Endothelial cell of umbilical vein (primary cell): ENCODE measurements at regions not wholly inside any gene's neighbourhood (a gene's known extent, or its start where the extent isn't known, plus 50 kb on each side); places are given as distances from the start of the nearest gene placed in this dataset.

Experiments used
- CTCF ChIP-seq, 2 donors: IDR thresholded peaks; 1 replicate in 1 of 2; 2 replicates in 1 of 2; pipeline ENCODE4 v1.5.1; 2011; ENCODE audit warnings: low read length in 2 of 2, mild to moderate bottlenecking in 2 of 2, moderate library complexity in 2 of 2, control low read depth in 1 of 2, inconsistent platforms in 1 of 2, low read depth in 1 of 2; ENCODE audit not compliant: insufficient read depth in 1 of 2; ENCODE audit errors: extremely low read depth in 1 of 2
- EZH2 ChIP-seq: IDR thresholded peaks from 2 replicates; pipeline ENCODE4 v1.6.1; 2012; ENCODE audit warnings: borderline replicate concordance, low read depth, mild to moderate bottlenecking, moderate library complexity, low read length, inconsistent platforms; ENCODE audit not compliant: severe bottlenecking
- FOS ChIP-seq: IDR thresholded peaks from 2 replicates; pipeline ENCODE4 v1.6.1; 2011; ENCODE audit warnings: mild to moderate bottlenecking, low read length, moderate library complexity, borderline replicate concordance; ENCODE audit not compliant: insufficient read depth
- GATA2 ChIP-seq: IDR thresholded peaks from 2 replicates; pipeline ENCODE4 v1.7.0; 2011; ENCODE audit warnings: low read depth, mild to moderate bottlenecking, moderate library complexity, mixed read lengths, low read length; ENCODE audit not compliant: insufficient read length, insufficient read depth
- JUN ChIP-seq: IDR thresholded peaks from 2 replicates; pipeline ENCODE4 v1.6.1; 2011; ENCODE audit warnings: borderline replicate concordance, low read depth; ENCODE audit not compliant: insufficient read length, insufficient read depth
- MAX ChIP-seq: IDR thresholded peaks from 2 replicates; pipeline ENCODE4 v1.6.1; 2011; ENCODE audit not compliant: insufficient read depth, insufficient read length
- MYC ChIP-seq: IDR thresholded peaks from one replicate; pipeline ENCODE4 v1.6.1; 2011; ENCODE audit warnings: mild to moderate bottlenecking, low read depth, low read length
- POLR2A ChIP-seq: IDR thresholded peaks from 2 replicates; pipeline ENCODE4 v1.6.1; 2012; ENCODE audit warnings: low read depth, mild to moderate bottlenecking, control low read depth, low read length
- POLR2AphosphoS5 ChIP-seq: IDR thresholded peaks from 2 replicates; pipeline ENCODE4 v1.6.1; 2012; ENCODE audit warnings: low read depth, mild to moderate bottlenecking, control low read depth, low read length, moderate library complexity; ENCODE audit not compliant: insufficient read depth

GRCh38 chr15:62296756-62297507 lies 131.8 kb upstream of the C2CD4B start:
- TF ChIP-seq CTCF (IDR thresholded peaks at IDR 0.05; ENCODE audit: extremely low read depth in 1 of 2, insufficient read depth in 1 of 2, low read depth in 1 of 2, low read length in 2 of 2): no peak
- no peak for TF ChIP-seq POLR2A
- TF ChIP-seq POLR2AphosphoS5: no peak
- no peak for TF ChIP-seq EZH2
- TF ChIP-seq MYC: no peak
- TF ChIP-seq FOS: no peak
- no peak for TF ChIP-seq GATA2
- no peak for TF ChIP-seq MAX
- TF ChIP-seq JUN: no peak
